ENCODE measurements at regions not wholly inside any gene's neighbourhood (a gene's known extent, or its start where the extent isn't known, plus 50 kb on each side); places are given as distances from the start of the nearest gene placed in this dataset.

DNA sequence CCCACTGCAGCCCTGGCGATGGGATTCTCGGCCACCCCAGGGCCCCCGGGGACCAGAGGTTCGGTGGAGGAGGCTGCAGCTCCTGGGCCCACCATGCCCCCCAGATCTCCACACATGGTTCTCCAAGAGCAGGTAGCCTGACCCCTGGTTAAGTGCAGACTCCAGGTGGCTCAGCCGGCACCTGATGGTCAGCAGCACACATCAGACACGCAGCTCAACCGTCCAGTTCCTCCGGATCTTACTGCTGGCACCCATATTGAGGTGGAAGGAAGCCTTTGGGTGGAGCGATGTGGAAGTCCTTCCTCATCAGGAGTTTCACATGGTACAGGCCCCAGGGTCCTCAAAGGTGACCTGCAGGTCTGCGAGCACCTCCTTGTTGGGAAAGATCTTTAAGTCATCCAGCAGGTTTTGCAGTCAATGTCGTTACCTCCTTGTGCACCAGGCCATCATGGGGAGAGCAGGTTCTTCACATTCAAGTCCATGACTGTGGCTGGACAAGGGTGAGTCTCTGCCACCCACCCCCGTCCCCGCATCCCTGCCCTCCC is 74.2 kb upstream of the EEPD1 start:
- no peak for DNase-seq

DNA sequence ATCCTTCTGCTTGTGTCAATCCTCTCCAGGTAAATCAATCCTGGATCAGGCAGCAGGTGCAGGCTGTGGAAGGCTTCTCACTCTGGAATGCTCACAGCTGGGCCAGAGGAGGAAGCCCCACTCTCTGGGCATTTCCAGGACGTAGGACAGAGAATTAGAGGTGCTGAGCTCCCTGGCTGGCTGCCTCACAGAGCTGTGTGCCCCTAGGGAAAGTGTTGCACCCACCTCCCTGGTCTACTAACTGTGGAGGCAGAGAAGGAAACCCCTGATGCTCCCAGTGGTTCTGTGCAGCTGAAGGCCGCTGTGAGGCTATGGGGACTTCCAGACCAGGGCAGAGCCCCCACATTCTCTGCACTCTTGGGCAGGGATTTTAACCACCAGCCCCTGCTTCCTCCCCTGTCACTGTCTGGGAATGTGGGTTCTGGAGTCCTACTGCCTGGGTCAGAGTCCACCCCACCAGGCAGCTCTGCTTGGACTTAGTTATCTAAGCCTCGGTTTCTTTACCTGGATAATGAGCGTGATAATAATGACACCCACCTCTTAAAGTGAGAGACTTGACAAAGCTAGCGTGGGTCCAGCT is 73.5 kb upstream of the EEPD1 start:
- no peak for DNase-seq

DNA sequence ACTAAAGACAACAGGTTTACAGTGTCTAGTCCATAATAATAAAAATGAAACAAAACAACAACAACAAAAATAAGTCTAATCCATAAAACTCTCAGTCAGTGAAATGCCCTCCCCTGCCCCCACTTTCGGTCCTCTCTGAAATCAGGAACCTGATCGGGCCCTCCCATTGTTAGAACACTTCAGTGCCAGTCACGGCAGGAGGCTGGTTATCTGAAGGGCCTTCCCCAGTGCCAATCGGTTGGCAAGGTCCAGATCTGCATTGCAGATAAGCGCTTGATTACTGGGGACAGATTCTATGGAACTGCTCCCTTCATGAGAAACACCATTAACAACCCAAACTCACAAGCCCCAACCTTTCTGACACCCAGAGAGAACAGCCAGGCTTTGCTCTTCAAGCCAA is 72.2 kb upstream of the EEPD1 start:
- DNase-seq: no peak

DNA sequence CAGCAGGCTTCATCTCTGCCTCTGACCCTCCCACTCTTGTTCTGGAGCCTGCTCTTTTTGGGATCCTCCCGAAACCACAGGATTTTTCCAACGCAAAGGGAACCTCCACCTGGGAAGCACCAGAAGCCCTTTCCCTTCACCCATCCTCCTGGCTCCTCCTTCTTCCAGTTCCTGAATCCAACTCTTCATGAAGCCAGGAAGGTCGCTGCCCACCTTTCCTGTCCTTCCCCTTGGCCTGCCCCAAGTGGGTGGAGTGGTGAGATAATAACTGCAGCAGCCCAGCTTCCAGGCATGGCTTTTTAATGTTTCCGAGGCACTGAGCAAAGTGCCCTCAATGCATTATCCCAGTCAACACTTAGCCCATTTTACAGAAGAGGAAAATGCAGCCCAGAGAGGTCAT is 70.8 kb upstream of the EEPD1 start:
- no peak for DNase-seq

DNA sequence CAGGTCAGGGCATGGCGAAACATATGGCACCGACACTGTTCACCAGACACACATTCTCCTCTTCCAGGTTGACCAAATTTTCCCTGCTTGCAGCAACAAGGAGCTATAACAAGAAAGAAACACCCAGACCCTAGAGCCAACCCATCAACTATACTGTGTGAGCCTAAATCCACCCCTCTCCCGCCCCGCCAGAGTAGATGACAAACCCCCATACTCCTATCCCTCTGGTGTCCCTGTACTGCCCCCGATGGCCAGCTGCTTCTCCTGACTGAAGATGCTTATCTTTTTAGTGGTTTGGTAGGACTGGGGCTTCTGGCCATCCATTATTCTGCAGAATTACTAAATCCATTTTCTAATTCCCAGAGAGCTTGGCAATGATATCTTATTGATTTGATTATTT is 70.1 kb upstream of the EEPD1 start:
- DNase-seq: no peak

DNA sequence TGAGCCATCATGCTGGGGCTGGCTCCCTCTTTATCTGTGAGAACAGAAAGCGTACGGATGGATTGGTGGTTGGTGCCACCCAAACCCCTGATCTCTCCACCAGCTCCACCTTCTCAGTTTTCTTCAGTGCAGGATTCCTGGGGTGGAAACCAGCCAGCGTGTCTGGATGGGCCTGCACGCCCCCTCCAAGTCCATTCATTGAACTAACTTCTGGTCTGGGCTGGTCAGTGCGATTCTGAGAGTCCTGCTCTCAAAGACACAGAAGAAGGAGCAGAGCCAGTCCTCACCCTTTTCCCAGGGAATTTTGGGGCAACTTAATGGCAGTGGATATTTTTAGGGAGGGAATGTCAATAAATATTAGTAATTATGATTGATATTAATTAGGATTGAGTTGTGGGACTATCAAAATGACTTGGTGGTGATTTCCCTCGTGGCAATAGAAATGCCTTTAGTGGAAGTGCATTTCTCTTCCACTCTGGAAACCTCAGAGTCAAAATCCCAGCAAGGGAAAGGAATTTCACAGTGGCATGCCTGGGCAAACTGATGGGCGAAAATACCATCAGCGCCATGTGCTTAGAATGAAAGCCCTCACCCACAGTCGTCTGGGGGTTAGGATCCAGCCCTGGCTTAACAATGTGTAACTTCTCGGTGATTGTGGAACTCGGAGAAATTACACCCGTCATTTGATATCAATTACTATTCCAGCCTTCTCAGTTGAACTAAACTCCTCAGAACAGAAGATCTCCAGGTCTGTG is 69.3 kb upstream of the EEPD1 start:
- DNase-seq: no peak

DNA sequence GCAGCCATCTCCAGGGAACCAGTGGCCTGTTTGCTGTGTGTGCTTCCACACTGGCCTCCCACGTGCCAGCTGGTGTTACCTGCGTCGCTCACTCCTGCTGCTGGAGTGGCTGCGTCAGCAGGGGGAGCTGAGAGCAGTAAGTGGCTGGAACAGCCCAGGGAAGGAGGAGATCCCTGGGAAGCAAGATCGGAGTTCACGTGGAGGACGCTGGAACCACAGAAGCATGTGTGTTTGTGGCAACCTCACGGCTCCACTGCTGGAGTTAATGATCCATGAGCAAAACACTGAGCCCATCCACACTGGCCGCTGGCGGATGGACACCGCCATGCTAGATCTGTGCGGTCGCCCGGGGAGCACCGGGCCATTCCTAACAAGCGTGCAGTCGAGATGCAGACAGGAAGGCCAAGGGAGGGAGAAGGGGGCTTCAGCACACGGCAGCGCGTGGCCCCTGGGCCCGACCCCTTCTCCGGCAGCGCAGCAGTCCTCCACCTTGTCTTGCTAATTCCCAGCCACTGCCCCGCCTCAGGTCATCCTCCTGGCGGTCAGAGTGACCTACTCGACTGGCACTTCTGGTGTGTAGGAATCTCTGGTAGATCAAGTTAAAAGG is 68.5 kb upstream of the EEPD1 start:
- no peak for DNase-seq

DNA sequence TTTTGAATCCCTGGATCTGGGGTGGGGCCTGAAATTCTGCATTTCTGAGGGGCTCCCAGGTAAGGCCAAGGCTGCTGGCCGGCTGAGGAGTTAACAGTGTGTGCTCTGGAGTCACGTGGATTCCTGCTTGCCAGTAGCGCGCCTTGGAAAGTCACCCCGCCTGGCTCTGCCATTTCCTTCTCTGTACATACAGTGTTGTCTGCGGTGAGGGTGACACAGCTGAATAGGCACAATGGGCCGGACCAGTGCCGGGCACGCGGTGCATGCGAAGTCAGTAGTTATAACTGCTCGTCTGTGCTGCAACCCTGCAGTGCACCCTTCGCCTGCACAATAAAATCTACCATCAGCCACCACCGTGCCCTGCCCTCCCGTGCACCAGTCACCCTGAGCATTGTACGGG is 68.0 kb upstream of the EEPD1 start:
- no peak for DNase-seq

DNA sequence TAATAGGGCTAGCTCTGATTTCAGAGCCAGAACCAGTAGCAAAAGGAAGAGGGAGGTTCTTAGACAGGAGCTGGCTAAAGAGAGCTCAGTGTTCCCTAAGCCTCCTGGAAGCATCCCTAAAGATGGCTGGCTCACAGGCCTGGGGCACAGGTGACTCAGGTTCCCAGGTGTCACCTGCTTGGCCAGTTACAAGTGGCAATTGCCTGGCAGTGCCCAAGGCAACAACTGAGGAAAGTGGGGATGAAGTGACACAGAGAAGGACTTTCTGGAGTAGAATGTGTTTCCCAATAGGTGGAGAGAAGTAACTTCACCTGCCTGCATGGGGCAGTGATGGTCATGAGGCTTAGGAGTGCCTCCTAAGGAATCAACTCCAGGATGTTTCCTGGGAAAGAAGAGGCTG is 66.5 kb upstream of the EEPD1 start:
- DNase-seq: no peak

DNA sequence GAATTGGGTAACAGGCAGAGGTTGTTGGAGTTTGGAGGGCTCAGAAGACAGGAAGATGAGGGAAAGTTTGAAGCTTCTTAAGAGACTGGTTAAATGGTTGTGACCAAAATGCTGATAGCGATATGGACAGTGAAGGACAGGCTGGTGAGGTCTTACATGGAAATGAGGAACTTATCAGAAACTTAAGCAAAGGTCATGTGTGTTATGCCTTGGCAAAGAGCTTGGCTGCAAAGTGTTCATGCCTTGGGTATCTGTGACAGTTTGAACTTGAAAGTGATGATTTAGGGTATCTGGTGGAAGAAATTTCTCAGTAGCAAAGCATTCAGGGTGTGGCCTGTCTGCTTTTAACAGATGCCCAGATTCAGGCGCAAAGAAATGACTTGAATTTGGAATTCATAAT is 64.5 kb upstream of the EEPD1 start:
- DNase-seq: no peak

DNA sequence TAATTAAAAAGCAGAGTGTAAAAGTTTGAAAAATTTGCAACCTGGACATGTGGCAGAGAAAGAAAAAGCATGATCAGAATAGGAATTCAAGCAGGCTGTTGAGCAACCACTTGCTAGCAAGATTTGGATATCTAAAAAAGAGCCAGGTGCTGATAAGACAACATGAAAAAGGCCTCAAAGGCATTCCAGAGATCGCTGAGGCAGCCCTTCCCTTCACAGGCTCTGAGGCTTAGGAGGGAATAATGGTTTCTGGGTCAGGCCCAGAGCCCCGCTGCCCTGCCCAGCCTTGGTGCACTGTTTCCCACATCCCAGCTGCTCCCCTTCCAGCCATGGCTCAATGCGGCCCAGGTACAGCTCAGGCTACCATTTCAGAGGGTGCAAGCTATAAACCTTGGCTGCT is 64.1 kb upstream of the EEPD1 start:
- no peak for DNase-seq

DNA sequence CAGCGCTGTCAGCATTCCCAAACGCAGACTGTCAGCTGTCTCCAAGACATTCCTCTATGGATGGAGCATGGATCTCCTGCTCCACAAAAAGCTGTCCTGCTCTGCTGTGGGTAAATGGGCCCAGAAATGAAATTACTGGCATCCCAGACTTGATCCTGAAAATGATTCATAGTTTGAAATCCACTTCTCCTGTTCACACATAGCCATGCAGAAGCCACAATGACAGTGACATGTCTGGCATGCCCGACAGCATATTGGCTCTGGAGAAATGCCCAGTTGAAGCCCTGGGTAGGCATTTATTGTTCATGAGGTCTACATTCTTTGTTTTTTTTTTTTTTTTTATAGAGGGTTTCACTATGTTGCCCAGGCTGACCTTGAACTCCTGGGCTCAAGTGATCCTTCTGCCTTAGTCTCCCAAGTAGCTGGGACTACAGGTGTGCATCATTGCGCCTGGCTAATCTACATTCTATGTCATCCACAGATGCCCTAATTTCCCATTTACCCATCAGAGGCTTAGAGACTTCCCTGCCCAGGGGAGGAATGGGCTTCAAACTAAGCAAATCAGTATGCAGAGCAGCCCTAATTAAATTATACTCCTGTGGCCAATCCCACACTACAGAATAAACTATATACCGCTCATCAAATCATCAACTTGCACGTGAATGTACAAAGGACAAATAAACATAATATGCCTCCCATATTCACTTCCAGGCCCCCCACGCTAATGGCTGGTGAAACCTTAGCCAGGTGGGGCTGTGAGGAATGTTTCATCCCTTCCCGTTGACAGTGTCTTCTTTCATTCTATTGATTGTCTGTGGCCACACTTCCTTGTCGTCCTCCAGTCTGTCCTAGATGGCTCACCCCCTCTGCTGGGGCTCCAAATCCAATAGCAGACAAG is 61.8 kb upstream of the EEPD1 start:
- DNase-seq: no peak

DNA sequence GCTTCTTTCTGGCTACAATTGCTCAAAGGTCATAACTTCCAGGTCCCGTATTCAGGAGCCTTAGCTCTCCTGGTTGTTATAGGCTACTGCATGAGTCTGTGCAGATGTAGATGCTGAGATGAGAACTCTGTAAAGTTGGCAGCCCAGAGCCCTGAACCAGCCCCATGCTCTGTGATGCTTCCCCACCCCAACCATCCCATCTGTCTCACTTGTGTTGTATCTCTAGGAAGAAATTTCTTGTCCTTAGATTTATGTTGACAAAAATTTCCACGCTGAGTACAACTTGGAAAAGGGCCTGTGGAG is 61.2 kb upstream of the EEPD1 start:
- no peak for DNase-seq

DNA sequence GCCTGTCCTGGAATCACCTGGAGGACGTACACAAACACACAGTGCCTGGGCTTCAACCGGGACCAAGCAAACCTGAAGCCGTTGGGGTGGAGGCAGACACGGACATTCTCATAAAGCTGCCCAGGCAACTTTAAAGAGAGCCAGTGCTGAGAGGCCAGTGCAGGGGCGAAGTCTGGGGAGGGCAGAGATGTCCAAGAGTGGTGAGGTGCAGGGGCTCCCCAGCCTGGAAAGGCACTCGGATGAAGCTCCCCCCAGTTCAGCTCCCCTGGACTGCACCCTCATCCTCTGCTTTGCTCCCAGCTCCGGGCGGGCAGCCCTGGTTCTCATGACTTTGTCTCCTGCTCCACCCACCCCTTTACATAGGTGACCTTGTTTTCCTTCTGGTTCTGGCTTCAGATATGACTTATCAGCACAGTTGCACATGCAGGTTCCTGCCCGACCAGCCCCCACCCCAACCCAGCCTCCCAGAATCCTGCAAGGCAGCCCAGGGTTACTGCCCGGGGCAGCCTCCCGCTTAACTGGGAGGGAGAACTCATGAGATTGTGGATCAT is 60.8 kb upstream of the EEPD1 start:
- DNase-seq: no peak

DNA sequence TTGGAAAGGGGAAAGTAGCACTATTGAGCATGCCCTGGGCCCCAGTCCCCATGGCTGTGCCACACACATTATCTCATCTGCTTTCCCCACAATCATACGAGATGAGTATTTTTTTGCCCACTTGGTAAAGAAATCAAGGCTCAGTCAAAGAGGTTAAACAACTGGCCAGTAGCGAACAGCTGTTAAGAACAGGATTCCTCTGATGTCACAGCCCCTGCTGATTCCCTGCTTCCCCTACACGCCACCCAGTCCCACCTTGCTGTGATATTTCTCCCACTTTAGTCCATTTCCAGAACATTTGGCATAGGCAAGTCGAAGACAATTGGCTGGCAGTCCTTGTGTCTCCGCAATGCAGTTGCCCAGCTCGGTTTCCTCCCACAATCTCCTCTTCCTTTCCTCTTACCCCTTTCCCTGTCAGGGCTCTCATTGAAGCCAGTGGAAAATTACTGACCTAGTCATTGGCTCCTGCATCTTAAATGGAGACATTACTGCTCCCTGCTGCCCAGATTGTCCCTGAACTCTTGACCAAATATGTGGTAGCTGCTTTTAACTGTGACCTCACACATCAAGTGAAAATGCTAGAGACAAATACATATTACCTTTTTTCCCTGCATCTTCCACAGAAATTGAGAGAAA is 56.5 kb upstream of the EEPD1 start:
- no peak for DNase-seq

DNA sequence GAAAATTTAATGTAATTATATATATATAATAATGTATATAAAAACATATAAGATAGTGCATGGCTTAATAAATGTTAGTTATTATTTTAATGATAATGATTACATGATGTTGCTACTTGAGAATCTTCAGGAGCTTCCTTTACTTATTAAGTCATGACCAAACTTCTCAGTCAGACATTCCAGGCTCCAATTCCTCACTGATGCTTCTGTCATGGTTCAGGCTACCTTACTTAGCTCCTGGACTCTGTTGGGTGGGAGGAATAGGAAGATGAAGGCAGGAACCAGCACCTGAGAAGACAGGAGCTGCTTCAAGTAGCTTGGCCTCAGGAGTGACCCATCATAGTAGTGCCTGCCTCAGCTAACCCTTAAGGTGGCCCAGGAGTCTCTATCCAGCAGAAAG is 55.0 kb upstream of the EEPD1 start:
- no peak for DNase-seq

DNA sequence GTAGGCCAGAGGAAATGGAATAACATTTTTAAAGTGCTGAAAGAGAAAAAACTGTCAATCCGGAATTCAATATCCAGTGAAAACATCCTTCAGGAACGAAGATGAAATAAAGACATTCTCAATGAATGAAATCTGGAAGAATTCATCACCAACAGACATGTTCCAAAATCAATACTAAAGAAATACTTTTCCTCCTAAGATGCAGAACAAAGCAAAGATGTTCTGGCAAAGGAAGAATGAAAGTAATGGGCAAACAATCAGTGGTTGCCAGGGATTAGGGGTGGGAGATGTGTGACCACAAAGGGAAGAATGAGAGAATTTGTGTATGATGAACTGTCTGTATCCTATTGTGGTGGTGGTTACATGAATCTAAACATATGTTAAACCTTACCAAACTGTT is 52.8 kb upstream of the EEPD1 start:
- no peak for DNase-seq

DNA sequence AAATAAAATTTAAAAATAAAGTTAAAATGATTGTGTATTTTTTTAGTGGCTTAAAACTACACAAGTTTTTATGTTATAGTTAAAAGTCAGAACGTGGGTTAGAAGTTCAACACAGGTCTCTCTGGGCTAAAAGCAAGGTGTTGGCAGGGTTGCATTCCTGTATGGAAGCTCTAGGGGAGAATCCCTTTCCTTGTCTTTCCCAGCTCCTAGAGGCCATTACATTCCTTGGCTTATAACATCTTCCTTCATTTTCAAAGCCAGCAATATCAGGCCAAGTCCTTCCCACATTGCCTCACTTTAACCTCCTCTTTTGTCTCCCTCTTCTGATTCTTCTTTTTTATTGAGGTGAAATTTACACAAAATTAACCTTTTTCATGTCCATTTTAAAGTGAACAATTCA is 52.4 kb upstream of the EEPD1 start:
- DNase-seq: no peak
